ENCODE measurements at regions not wholly inside any gene's neighbourhood (a gene's known extent, or its start where the extent isn't known, plus 50 kb on each side); places are given as distances from the start of the nearest gene placed in this dataset.

GRCh38 chr3:16724487-16724886 is 119.3 kb upstream of the DAZL start:
- Histone ChIP-seq H3K27me3 (no peaks in the 10 kb centered on the region), H3K27ac (no peak overlapping the region), H3K36me3 (no peaks in the 10 kb centered on the region), H3K4me3 (no peak overlapping the region), H3K9me3 (peaks cover 5% of the 10 kb centered on the region), H3K4me1 (no peaks in the 10 kb centered on the region)
- no peak for DNase-seq (ENCODE audit: low spot score in 2 of 2)
- 62% methylated on average over 3 of the region's 3 CpGs for WGBS
- TF ChIP-seq EP300 (IDR thresholded peaks at IDR 0.05) (no peak), CTCF (IDR thresholded peaks at IDR 0.05) (no peak), POLR2AphosphoS5 (IDR thresholded peaks at IDR 0.05) (no peak), POLR2A (IDR thresholded peaks at IDR 0.05) (no peak)

- no peak for TF ChIP-seq CTCF (IDR thresholded peaks at IDR 0.05)
- TF ChIP-seq POLR2A (IDR thresholded peaks at IDR 0.05) = no peak
- TF ChIP-seq POLR2AphosphoS5 (IDR thresholded peaks at IDR 0.05) = no peak
- no peak for TF ChIP-seq EP300 (IDR thresholded peaks at IDR 0.05)
- WGBS = 0% methylated on average over 1 of the region's 1 CpG
- H3K9me3 ChIP-seq = peaks cover 5% of the 10 kb centered on the region
- no peak overlapping the region for H3K27ac ChIP-seq
- H3K4me3 ChIP-seq = no peak overlapping the region
- no peaks in the 10 kb centered on the region for H3K36me3 ChIP-seq
- H3K27me3 ChIP-seq = no peaks in the 10 kb centered on the region
- DNase-seq (ENCODE audit: low spot score in 2 of 2) = no peak
- no peaks in the 10 kb centered on the region for H3K4me1 ChIP-seq
Measured at GRCh38 chr3:16725972-16726371, 120.7 kb upstream of the DAZL start.

GRCh38 chr3:16728770-16729745 is 123.8 kb upstream of the DAZL start:
- Histone ChIP-seq H3K36me3 (no peaks in the 10 kb centered on the region), H3K4me3 (no peak overlapping the region), H3K9me3 (no peaks in the 10 kb centered on the region), H3K4me1 (no peaks in the 10 kb centered on the region), H3K27ac (no peak overlapping the region), H3K27me3 (no peaks in the 10 kb centered on the region)
- no peak for DNase-seq (ENCODE audit: low spot score in 2 of 2)
- WGBS = 70% methylated on average over 4 of the region's 4 CpGs
- TF ChIP-seq CTCF (IDR thresholded peaks at IDR 0.05) (no peak), POLR2AphosphoS5 (IDR thresholded peaks at IDR 0.05) (no peak), POLR2A (IDR thresholded peaks at IDR 0.05) (no peak), EP300 (IDR thresholded peaks at IDR 0.05) (no peak)

- H3K36me3 ChIP-seq = no peaks in the 10 kb centered on the region
- TF ChIP-seq CTCF (IDR thresholded peaks at IDR 0.05) (no peak), POLR2AphosphoS5 (IDR thresholded peaks at IDR 0.05) (no peak), EP300 (IDR thresholded peaks at IDR 0.05) (no peak), POLR2A (IDR thresholded peaks at IDR 0.05) (no peak)
- no peaks in the 10 kb centered on the region for H3K27me3 ChIP-seq
- DNase-seq (ENCODE audit: low spot score in 2 of 2) = no peak
- no peak overlapping the region for H3K4me3 ChIP-seq
- 97% methylated on average over 1 of the region's 1 CpG for WGBS
- no peaks in the 10 kb centered on the region for H3K9me3 ChIP-seq
- no peak overlapping the region for H3K27ac ChIP-seq
- H3K4me1 ChIP-seq = no peaks in the 10 kb centered on the region
Measured at GRCh38 chr3:16738451-16738850, 133.2 kb upstream of the DAZL start.

- Histone ChIP-seq H3K27me3 (no peaks in the 10 kb centered on the region), H3K9me3 (no peaks in the 10 kb centered on the region), H3K36me3 (no peaks in the 10 kb centered on the region), H3K27ac (no peak overlapping the region), H3K4me1 (no peaks in the 10 kb centered on the region), H3K4me3 (no peak overlapping the region)
- TF ChIP-seq CTCF (IDR thresholded peaks at IDR 0.05) (no peak), EP300 (IDR thresholded peaks at IDR 0.05) (no peak), POLR2A (IDR thresholded peaks at IDR 0.05) (no peak), POLR2AphosphoS5 (IDR thresholded peaks at IDR 0.05) (no peak)
- 76% methylated on average over 5 of the region's 5 CpGs for whole genome bisulfite sequencing
- no peak for DNase-seq (ENCODE audit: low spot score in 2 of 2)
Measured at GRCh38 chr3:16739541-16740105, 134.4 kb upstream of the DAZL start.
